Neural cell (in vitro differentiated cells): ENCODE measurements at regions not wholly inside any gene's neighbourhood (a gene's known extent, or its start where the extent isn't known, plus 50 kb on each side); places are given as distances from the start of the nearest gene placed in this dataset.

ENCODE experiments used
- EP300 ChIP-seq: fragments of 450-650 bp; conservative IDR thresholded peaks from 2 replicates; pipeline ENCODE4 v1.6.1; 2014; ENCODE audit warnings: antibody characterized with exemption, mild to moderate bottlenecking, moderate library complexity; ENCODE audit not compliant: poor library complexity, severe bottlenecking
- POLR2AphosphoS5 ChIP-seq: IDR thresholded peaks from 2 replicates; pipeline ENCODE4 v1.6.1; 2012
- SMC3 ChIP-seq: fragments of 450-650 bp; conservative IDR thresholded peaks from 2 replicates; pipeline ENCODE4 v1.6.1; 2014; ENCODE audit warnings: antibody characterized with exemption, mild to moderate bottlenecking, moderate library complexity; ENCODE audit not compliant: poor library complexity
- TF ChIP-seq, protein P1 (sequence below): fragments of 450-650 bp; IDR thresholded peaks from 2 replicates; pipeline ENCODE4 v1.5.1; 2014; ENCODE audit warnings: antibody characterized with exemption, mild to moderate bottlenecking, moderate library complexity; ENCODE audit not compliant: poor library complexity, severe bottlenecking

DNA sequence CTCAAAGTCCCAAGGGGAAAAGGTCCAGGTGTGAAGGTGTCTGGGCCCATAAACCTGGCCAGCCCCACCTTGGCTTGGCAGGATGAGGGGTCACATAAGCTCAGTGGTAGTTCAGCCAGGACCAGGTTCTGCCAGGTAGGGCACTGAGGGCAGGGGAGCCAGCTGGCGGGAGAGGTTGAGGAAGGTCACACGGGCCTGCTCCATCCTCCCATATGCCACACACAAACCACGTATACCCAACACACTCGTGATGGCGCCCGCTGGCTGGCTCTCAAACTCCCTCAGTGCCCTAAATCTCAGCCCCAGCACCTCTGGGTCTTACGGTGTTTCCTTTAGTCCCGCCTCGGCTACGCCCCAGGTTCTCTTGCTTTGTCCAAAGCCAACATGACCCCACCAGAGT, 160.5 kb downstream of the ZFP36L2 start:
- TF ChIP-seq, protein P1, sequence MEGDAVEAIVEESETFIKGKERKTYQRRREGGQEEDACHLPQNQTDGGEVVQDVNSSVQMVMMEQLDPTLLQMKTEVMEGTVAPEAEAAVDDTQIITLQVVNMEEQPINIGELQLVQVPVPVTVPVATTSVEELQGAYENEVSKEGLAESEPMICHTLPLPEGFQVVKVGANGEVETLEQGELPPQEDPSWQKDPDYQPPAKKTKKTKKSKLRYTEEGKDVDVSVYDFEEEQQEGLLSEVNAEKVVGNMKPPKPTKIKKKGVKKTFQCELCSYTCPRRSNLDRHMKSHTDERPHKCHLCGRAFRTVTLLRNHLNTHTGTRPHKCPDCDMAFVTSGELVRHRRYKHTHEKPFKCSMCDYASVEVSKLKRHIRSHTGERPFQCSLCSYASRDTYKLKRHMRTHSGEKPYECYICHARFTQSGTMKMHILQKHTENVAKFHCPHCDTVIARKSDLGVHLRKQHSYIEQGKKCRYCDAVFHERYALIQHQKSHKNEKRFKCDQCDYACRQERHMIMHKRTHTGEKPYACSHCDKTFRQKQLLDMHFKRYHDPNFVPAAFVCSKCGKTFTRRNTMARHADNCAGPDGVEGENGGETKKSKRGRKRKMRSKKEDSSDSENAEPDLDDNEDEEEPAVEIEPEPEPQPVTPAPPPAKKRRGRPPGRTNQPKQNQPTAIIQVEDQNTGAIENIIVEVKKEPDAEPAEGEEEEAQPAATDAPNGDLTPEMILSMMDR: no peak
- no peak for TF ChIP-seq POLR2AphosphoS5
- TF ChIP-seq SMC3: no peak
- no peak for TF ChIP-seq EP300
